HEK293T (cell line): ENCODE measurements at regions not wholly inside any gene's neighbourhood (a gene's known extent, or its start where the extent isn't known, plus 50 kb on each side); places are given as distances from the start of the nearest gene placed in this dataset.

ENCODE experiments used
- FOXK2 ChIP-seq: fragments of 450-650 bp; IDR thresholded peaks from 2 replicates; pipeline ENCODE4 v1.6.1; 2016; ENCODE audit warnings: mild to moderate bottlenecking
- NFRKB ChIP-seq: fragments of 450-650 bp; IDR thresholded peaks from 2 replicates; pipeline ENCODE4 v1.6.1; 2016; ENCODE audit warnings: mild to moderate bottlenecking, moderate library complexity
- SP1 ChIP-seq: fragments of 450-650 bp; IDR thresholded peaks from 2 replicates; pipeline ENCODE4 v1.6.1; 2017
- SUZ12 ChIP-seq: fragments of 450-650 bp; IDR thresholded peaks from 2 replicates; pipeline ENCODE4 v1.6.1; 2016; ENCODE audit warnings: mild to moderate bottlenecking

DNA sequence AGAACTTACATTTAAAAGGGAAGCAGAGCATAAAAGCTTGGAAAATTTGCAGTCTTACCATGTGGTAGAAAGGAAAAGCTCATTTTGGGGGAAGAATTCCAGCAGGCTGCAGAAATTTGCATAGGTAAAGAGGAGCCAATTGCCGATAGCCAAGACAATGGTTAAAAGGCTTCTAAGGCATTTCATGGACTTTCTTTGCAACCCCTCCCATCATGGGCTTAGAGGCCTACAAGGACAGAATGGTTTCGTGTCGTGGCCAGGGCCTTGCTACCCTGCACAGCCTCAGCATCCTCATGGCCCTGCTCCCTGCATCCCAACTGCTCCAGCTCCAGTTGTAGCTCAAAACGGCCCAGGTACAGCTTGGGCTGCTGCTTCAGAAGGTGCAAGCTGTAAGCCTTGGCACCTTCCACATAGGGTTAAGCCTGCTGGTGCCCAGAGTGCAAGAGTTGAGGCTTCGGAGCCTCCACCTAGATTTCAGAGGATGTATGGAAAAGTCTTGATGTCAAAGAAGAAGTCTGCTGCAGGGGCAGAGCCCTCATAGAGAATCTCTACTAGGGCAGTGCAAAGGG, 420.3 kb downstream of the PCDH17 start:
- TF ChIP-seq NFRKB = no peak
- no peak for TF ChIP-seq FOXK2
- TF ChIP-seq SUZ12 = no peak
- no peak for TF ChIP-seq SP1
